GM21825 (cell line): ENCODE measurements at regions not wholly inside any gene's neighbourhood (a gene's known extent, or its start where the extent isn't known, plus 50 kb on each side); places are given as distances from the start of the nearest gene placed in this dataset.

ENCODE experiments used
- ATAC-seq: cut with Tn5 transposase; IDR thresholded peaks from one replicate; pipeline ENCODE4 v1.9.1; 2021; ENCODE audit warnings: mild to moderate bottlenecking, moderate library complexity; ENCODE audit not compliant: unreplicated experiment

GRCh38 chr7:108686494-108686893, 116.8 kb downstream of the DNAJB9 start:
- no peak for ATAC-seq

DNA sequence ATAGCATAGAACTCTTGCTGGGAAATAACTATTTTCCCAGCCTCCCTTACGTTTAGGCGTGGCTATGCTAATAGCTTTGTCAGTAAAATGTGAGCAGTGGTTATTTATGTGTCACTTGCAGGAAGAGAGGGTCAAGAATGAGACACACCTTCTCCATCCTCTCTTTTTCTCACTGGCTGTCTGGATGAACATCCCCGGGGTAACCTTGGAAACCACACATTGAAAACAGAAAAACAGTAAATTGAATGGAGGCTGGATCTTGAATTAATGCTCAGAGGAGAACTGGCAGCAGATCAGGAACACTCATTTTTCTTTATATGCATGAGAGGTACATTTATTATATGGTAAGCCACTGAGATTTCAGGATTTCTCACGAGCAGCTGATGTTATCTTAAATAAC, 127.6 kb downstream of the DNAJB9 start:
- ATAC-seq, result no peak

DNA sequence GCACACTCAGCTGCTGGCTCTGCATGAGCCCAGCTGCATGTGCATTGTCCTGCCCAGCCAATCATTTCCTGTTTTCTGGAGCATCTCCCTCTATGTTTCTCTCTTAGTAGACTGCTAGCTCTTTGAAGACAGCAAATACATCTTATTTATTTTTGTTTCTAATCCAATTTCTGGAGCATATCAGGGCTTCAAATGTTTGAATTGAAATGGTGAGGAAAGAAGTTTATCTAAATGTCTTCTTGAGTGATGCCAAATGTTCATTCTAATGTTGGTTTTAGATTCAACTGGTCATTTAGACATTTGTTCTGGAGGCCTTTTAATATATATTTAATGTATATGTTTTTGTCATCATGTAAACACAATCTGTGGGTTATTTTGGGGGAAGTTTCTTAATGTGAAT, 141.9 kb downstream of the DNAJB9 start:
- ATAC-seq, result no peak

- ATAC-seq, result no peak
Measured at GRCh38 chr7:108716783-108717182, 147.1 kb downstream of the DNAJB9 start.

DNA sequence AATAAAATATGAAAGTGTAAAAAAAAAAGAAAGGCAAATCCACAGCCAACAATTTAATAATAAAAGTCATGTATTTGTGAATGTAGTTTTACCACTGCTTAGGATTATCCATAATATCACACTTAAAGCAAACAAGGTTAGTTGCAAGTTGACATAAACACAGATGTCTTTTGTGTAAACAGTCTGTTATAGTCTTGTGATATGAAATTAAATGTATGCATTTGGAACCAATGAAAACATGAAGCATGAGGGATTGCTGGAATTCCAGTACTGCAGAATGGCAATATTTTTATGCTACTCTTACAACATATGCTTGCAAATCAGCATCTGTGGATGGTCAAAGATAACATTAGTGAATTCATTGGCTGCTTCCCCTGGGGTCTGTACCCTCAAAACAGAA, 148.1 kb downstream of the DNAJB9 start:
- ATAC-seq, result no peak

GRCh38 chr7:108719631-108720030, 150.0 kb downstream of the DNAJB9 start:
- ATAC-seq, result no peak

DNA sequence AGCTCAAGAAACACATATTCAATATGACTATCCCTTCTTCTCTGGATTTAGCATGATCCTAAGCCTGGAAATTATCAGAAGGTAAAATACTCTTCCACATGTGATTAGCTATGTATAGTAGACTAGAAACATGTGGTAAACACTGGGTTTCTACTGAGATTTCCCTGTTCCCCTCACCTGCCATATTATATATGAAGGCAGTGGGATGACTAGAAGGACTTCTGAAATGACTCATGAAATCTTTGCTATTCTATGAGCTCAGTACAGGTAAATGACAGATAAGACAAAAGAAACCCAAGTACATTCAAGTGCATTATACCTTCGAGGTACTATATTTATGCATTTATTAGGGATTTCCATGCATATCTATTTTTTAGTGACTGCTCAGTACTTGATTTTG, 152.9 kb downstream of the DNAJB9 start:
- no peak for ATAC-seq

DNA sequence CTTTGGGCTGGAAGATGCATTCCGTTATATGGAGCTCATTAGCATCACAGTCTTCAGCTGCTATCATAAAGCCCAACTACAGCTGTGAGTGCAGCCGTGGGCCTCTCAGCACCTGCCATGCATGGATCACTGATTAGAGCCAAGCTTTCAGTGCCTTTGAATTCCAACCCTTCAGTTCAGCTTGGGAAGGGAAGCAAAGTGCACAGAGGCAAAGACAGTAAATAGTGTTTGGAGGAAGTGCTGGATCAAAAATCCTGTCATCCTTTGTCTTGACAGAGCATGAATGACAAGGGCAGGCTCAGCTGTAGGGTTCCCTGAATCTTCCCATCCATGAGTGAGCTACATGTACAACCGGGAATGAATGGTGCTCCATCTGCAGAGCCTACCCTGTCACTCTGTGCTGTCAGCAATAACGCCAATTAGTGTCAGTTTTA, 153.7 kb downstream of the DNAJB9 start:
- no peak for ATAC-seq

DNA sequence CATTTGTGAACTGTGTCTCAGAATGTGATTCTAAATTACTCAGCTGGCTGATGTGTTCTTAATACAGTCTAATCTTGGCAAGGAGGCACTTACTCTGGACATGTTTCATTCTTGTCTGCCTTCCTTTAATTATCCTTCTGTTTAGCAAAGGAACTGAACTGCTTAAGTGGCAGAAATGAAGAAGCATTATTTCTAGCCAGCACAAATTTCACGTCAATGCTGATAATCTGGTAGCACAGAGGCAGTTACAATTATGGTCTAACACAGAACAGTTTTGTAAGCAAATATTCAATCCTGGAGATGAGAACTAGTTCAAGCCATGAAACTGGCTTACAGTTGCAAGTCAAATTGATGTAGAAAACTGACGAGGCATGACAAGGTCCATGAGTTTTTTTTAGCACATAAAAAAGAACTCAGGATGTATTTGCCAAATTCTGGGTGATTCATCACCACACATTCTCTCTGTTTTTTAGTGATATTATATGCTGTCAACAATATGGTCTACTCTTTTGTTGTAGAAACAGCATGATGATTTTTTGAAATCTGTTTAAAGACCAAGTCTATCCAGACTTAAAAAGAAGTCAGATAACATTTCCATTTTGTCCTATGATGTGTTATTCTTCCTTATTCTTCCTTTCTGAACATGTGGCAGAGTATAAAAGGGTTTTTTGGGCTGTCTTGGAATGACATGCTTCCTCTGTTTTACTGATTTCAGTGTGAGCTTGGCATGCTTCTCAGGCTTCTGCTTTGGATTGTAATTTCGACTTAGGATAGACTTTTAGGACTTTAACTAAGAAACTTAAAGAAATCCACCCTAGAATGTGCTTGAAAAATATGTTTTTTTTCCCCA, 154.8 kb downstream of the DNAJB9 start:
- no peak for ATAC-seq

DNA sequence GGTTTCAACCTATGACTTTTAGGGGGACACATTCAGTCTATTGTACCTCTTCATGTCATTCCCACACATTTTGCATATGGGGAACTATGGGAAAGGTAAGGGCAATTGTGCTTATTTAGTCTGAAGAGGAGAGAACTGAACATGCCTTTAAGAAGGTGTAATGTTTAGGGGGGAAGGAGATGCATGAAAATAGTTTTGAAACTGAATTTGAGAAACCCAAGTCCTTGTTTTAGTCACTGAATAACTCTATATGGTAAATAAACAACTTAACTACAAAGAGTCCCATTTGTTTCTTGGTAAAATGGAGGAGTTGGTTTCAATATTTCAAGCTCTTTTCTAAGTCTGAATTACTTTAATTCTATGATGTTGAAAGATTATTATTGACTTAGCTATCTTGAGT, 166.1 kb downstream of the DNAJB9 start:
- ATAC-seq, result no peak

GRCh38 chr7:108736221-108736891, 166.7 kb downstream of the DNAJB9 start:
- no peak for ATAC-seq

DNA sequence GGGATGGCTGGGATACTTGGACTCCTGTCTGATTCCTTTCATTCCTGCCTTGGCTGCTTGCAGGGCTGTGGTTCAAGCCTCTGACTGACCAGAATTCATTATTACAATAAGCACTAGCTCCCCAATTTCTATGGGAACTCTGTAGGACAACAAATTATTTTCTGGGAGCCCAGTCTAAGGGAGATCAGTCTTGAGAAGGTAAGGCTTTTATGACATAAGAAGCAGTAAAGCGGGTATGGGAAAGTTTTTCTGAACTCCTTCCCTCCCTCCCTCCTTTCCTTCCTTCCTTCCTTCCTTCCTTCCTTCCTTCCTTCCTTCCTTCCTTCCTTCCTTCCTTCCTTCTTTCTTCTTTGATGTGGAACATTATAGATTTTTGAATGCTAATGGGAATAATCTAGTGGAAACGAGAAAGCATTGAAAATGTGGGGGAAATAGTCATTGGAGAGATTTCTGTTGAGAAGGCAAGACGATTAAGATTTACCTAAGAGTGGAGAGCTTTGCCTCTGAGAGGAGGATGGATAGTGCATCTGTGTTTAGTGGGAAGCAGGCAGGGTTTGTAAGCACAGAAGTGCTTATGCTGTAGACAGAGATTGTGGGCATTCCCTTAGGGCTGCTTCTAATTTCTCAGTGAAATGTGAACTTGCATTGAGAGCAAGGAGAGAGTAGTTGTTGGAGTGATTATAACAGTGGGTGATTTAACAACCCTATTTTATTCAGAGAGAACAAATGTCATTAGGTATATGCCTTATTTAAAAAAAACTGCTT, 201.5 kb downstream of the DNAJB9 start:
- ATAC-seq, result no peak

DNA sequence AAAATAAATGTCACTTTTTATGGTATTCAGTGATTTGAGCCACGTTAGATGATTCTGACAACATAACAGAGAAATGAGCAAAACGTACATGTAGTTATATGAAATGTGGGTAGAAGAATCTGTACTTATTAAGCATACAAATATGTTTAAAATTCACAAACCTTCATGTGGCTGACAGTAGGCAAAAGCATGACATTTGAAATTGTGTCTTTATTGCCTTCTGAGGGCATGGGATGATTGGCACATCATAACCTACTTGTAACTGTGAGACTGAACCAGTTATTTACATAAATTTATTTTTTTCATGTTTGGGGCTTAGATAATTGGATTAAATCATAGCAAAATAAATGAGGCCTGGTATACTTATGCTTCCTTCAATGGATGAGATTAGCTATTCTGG, 202.2 kb downstream of the DNAJB9 start:
- ATAC-seq, result no peak

- no peak for ATAC-seq
Measured at GRCh38 chr7:108777966-108778365, 208.3 kb downstream of the DNAJB9 start.

DNA sequence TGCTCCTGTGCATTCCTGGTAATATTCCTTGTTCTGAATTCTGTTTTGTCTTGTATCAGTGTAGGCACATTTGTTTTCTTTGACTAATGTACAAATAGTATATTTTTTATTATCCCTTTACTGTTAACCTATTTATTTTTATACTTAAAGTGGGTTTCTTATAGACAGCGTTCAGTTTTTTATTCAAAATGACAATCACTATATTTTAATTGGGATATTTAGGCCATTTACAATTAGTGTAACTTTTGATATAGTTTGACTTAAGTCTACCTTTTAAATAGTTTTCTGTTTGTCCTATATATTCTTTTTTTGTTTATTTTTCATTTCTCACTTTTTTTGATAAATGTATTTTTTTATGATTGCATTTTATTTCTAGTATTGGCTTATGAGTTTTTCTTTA, 219.8 kb downstream of the DNAJB9 start:
- no peak for ATAC-seq

- ATAC-seq, result no peak
Measured at GRCh38 chr7:108794466-108794865, 224.8 kb downstream of the DNAJB9 start.

- no peak for ATAC-seq
Measured at GRCh38 chr7:108802650-108803049, 233.0 kb downstream of the DNAJB9 start.

DNA sequence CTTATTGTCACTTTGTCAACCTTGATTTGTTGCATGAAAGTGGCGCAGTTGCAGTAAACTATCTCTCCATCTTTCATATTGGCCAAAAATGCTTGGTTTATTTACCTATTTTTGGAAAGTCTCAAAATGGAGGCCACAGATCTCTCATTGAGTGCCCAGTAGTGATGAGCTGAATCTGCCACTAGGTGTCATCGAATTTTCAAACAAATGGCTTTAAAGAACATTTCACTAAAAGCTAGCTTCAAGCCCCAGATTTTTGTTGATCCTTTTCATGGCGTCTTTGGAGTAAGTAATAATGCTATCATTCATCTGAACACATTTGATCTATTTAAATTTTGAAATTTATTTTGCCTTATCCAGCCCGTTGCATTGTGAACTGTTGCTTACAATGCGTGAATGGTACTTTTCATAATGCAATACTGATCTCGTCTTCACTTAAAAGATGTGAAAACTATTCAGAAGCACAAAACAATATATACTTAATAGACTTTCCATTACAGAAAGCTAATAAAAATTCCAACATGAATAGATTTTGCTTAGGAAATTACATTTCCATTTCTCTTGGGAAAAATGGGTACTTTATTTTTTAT, 236.2 kb downstream of the DNAJB9 start:
- ATAC-seq, result no peak

DNA sequence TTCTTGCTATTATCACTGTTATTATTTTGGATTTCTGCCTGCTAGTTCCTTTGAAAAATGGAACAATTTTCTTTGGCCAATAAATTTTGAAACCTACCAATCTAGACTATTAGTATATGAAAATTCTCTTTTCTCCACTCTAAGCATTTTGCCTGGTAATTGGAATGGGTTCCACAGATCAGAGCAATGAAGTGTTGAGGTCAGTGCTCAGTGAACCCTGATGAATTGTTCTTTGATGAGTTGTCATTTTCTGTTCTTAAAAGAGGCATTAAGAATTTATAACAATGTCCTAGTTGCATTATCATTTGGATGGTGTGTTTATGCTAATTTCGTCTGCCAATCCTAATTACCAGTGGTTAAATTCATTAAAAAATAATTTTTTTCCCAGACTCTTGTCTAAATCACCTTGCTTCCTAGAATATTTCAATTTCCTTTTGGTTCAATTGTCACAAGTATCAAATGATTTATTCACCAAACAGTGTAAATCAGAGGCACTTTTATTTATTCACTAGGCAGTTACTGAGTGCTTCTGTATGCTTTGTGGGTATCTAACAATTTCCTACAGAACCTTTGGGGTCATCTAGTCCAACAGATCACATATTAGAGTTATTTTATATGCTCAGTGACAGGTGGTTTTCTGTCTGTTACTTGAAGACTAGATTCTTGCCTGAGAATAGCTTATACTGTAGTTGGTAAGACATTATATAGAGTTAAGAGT, 239.0 kb downstream of the DNAJB9 start:
- ATAC-seq, result no peak

DNA sequence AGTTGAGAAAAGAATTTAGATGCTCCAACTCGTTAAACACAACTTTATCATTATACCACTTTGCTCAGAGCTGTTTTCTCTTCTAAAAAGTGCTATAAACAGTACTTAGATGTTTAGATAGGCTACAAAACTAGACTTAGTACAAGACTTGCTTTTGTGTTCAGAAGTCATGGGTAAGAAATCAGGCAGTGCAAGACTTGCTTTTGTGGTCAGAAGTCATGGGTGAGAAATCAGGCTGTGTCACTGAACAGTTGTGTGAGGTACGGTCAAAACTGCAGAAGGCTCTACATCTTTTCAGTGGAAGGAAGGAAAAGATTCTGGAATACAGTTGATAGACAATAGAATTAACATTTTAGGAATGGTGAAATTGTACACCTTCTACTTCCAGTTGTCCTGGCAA, 239.7 kb downstream of the DNAJB9 start:
- no peak for ATAC-seq
